PC-9 (cell line): ENCODE measurements at regions not wholly inside any gene's neighbourhood (a gene's known extent, or its start where the extent isn't known, plus 50 kb on each side); places are given as distances from the start of the nearest gene placed in this dataset.

ENCODE experiments used
- CTCF ChIP-seq: fragments of 200-600 bp; sonication (generic); conservative IDR thresholded peaks from 2 replicates; pipeline ENCODE4 v1.6.1; 2017; ENCODE audit warnings: mixed run types, antibody characterized with exemption, mild to moderate bottlenecking, moderate library complexity
- EZH2 ChIP-seq: fragments of 200-600 bp; sonication (generic); IDR thresholded peaks from 2 replicates; pipeline ENCODE4 v1.8.0; 2017; ENCODE audit warnings: antibody characterized with exemption, low read depth

- no peak for TF ChIP-seq CTCF
- TF ChIP-seq EZH2: no peak
Observed at GRCh38 chr6:102581378-102582124, 1188.0 kb downstream of the GRIK2 start.
